H9 (cell line): ENCODE measurements at regions not wholly inside any gene's neighbourhood (a gene's known extent, or its start where the extent isn't known, plus 50 kb on each side); places are given as distances from the start of the nearest gene placed in this dataset.

Experiments
- DNase-seq: peaks from one replicate; pipeline ENCODE4 v3.0.0-alpha.2; 2017
- H2AFZ ChIP-seq: one replicate; pipeline ENCODE4 v1.6.1; 2013; ENCODE audit warnings: mild to moderate bottlenecking, low read length, control low read depth, moderate library complexity
- H2AK5ac ChIP-seq: 2 replicates; pipeline ENCODE4 v1.6.1; 2013; ENCODE audit warnings: low read length, control low read depth, mixed read lengths; ENCODE audit not compliant: insufficient read length
- H2BK120ac ChIP-seq: one replicate; pipeline ENCODE4 v1.6.1; 2013; ENCODE audit warnings: low read depth, mild to moderate bottlenecking, low read length, control low read depth, inconsistent platforms; ENCODE audit not compliant: poor library complexity, severe bottlenecking
- H2BK12ac ChIP-seq: 2 replicates; pipeline ENCODE4 v1.6.1; 2013; ENCODE audit warnings: low read length, control low read depth, mixed read lengths, low read depth; ENCODE audit not compliant: insufficient read length
- H2BK15ac ChIP-seq: 2 replicates; pipeline ENCODE4 v1.6.1; 2013; ENCODE audit warnings: low read depth, low read length, control low read depth
- H2BK20ac ChIP-seq: one replicate; pipeline ENCODE4 v1.6.1; 2013; ENCODE audit warnings: low read depth, mild to moderate bottlenecking, low read length, control low read depth, inconsistent platforms; ENCODE audit not compliant: poor library complexity, severe bottlenecking
- H2BK5ac ChIP-seq: 2 replicates; pipeline ENCODE4 v1.6.1; 2013; ENCODE audit warnings: low read length, control low read depth, mixed read lengths; ENCODE audit not compliant: insufficient read length
- H3K14ac ChIP-seq: 2 replicates; pipeline ENCODE4 v1.6.1; 2013; ENCODE audit warnings: low read length, control low read depth; ENCODE audit not compliant: insufficient read depth
- H3K18ac ChIP-seq: 2 replicates; pipeline ENCODE4 v1.6.1; 2013; ENCODE audit warnings: low read depth, mild to moderate bottlenecking, mixed read lengths, low read length, control low read depth; ENCODE audit not compliant: insufficient read length
- H3K23ac ChIP-seq: 2 replicates; pipeline ENCODE4 v1.6.1; 2013; ENCODE audit warnings: low read length, control low read depth, mixed read lengths, low read depth; ENCODE audit not compliant: insufficient read length
- H3K23me2 ChIP-seq: 2 replicates; pipeline ENCODE4 v1.6.1; 2013; ENCODE audit warnings: low read depth, mild to moderate bottlenecking, mixed read lengths, low read length, control low read depth; ENCODE audit not compliant: insufficient read length, poor library complexity, severe bottlenecking
- H3K27ac ChIP-seq: 2 replicates; pipeline ENCODE4 v1.5.1; 2013; ENCODE audit warnings: low read length, control low read depth, mixed read lengths, low read depth; ENCODE audit not compliant: insufficient read length
- H3K27me3 ChIP-seq: 2 replicates; pipeline ENCODE4 v1.6.1; 2013; ENCODE audit warnings: low read length, control low read depth, inconsistent platforms; ENCODE audit not compliant: insufficient read depth
- H3K4ac ChIP-seq: 2 replicates; pipeline ENCODE4 v1.6.1; 2013; ENCODE audit warnings: low read depth, mild to moderate bottlenecking, control low read depth, inconsistent platforms, low read length, moderate library complexity
- H3K4me1 ChIP-seq: 2 replicates; pipeline ENCODE4 v1.6.1; 2013; ENCODE audit warnings: low read length, control low read depth, inconsistent platforms; ENCODE audit not compliant: insufficient read depth
- H3K4me2 ChIP-seq: 2 replicates; pipeline ENCODE4 v1.6.1; 2013; ENCODE audit warnings: low read length, control low read depth, mixed read lengths; ENCODE audit not compliant: insufficient read length, insufficient read depth
- H3K56ac ChIP-seq: 2 replicates; pipeline ENCODE4 v1.6.1; 2013; ENCODE audit warnings: low read depth, mild to moderate bottlenecking, mixed read lengths, low read length, control low read depth; ENCODE audit not compliant: insufficient read length
- H3K79me1 ChIP-seq: 2 replicates; pipeline ENCODE4 v1.6.1; 2013; ENCODE audit warnings: low read depth, mild to moderate bottlenecking, moderate library complexity, low read length, control low read depth, inconsistent platforms; ENCODE audit not compliant: insufficient read depth, poor library complexity, severe bottlenecking
- H3K79me2 ChIP-seq: 2 replicates; pipeline ENCODE4 v1.6.1; 2013; ENCODE audit warnings: low read length, control low read depth, inconsistent platforms; ENCODE audit not compliant: insufficient read depth
- H3K9ac ChIP-seq: 2 replicates; pipeline ENCODE4 v1.6.1; 2013; ENCODE audit warnings: low read length, control low read depth, mixed read lengths; ENCODE audit not compliant: insufficient read length; ENCODE audit errors: extremely low read depth
- H3K9me3 ChIP-seq: one replicate; pipeline ENCODE4 v1.6.1; 2013; ENCODE audit warnings: low read depth, low read length, inconsistent platforms; ENCODE audit not compliant: control insufficient read depth
- H3T11ph ChIP-seq: one replicate; pipeline ENCODE4 v1.6.1; 2013; ENCODE audit warnings: mild to moderate bottlenecking, low read length, control low read depth, inconsistent platforms
- H4K20me1 ChIP-seq: one replicate; pipeline ENCODE4 v1.6.1; 2013; ENCODE audit not compliant: control insufficient read depth, insufficient read length, insufficient read depth
- H4K5ac ChIP-seq: 2 replicates; pipeline ENCODE4 v1.6.1; 2013; ENCODE audit warnings: low read depth, mild to moderate bottlenecking, mixed read lengths, low read length, control low read depth; ENCODE audit not compliant: insufficient read length
- H4K8ac ChIP-seq: replicated peaks from 2 replicates; pipeline ENCODE4 v1.6.1; 2013; ENCODE audit warnings: low read length, control low read depth, mixed read lengths, low read depth; ENCODE audit not compliant: insufficient read length
- H4K91ac ChIP-seq: 2 replicates; pipeline ENCODE4 v1.6.1; 2013; ENCODE audit warnings: low read depth, mild to moderate bottlenecking, moderate library complexity, mixed read lengths, low read length, control low read depth; ENCODE audit not compliant: insufficient read length
- H3K27ac Mint-ChIP-seq, 3 experiments: 2 replicates in 2 of 3; 3 replicates in 1 of 3; pipeline ENCODE4 v1.8.0; 2020 to 2021; ENCODE audit warnings: mixed read lengths in 3 of 3, mild to moderate bottlenecking in 1 of 3, moderate library complexity in 1 of 3
- H3K27me3 Mint-ChIP-seq: 2 replicates; pipeline ENCODE4 v1.8.0; 2021; ENCODE audit warnings: low read depth, mild to moderate bottlenecking, moderate library complexity, mixed read lengths
- H3K36me3 Mint-ChIP-seq, 3 experiments: 2 replicates in 2 of 3; 3 replicates in 1 of 3; pipeline ENCODE4 v1.8.0; 2020 to 2021; ENCODE audit warnings: low read depth in 3 of 3, mixed read lengths in 3 of 3; ENCODE audit not compliant: insufficient read depth in 1 of 3
- H3K4me1 Mint-ChIP-seq, 2 experiments: 2 replicates each; pipeline ENCODE4 v1.8.0; 2020; ENCODE audit warnings: mixed read lengths in 2 of 2
- H3K4me3 Mint-ChIP-seq, 2 experiments: 2 replicates in 1 of 2; 3 replicates in 1 of 2; pipeline ENCODE4 v1.8.0; 2020 to 2021; ENCODE audit warnings: mild to moderate bottlenecking in 2 of 2, mixed read lengths in 2 of 2, moderate library complexity in 1 of 2
- H3K9me3 Mint-ChIP-seq, 2 experiments: 2 replicates in 1 of 2; 3 replicates in 1 of 2; pipeline ENCODE4 v1.8.0; 2020; ENCODE audit warnings: mild to moderate bottlenecking in 2 of 2, mixed read lengths in 2 of 2, moderate library complexity in 1 of 2
- CTCF ChIP-seq: fragments of 200-600 bp; sonication (generic); conservative IDR thresholded peaks from 3 replicates; pipeline ENCODE4 v1.8.0; 2021; ENCODE audit warnings: antibody characterized with exemption, mild to moderate bottlenecking
- WGBS: extraction: QIAGEN DNeasy Blood & Tissue Kit; methylation state at CpG from one replicate; pipeline ENCODE4 v1.1.7; 2013; ENCODE audit warnings: missing lambda C conversion rate, low lambda C conversion rate, mixed read lengths; ENCODE audit not compliant: insufficient read length; ENCODE audit errors: extremely low coverage; 5-methylcytosine and 5-hydroxymethylcytosine counted together

DNA sequence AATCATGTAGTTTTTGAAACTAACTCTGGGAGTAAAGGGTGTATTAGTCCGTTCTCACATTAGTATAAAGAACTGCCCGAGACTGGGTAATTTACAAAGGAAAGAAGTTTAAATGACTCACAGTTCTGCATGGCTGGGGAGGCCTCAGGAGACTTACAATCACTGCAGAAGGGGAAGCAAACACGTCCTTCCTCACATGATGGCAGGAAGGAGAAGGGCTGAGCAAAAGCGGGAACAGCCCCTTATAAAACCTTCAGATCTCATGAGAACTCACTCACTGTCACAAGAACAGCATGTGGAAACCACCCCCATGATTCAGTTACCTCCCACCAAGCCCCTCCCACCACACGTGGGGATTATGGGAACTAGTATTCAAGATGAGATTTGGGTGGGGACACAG is 256.5 kb upstream of the TNRC6C start:
- H3K9me3 Mint-ChIP-seq, result peaks cover 51 to 52% of the 10 kb centered on the region in 2 experiments
- Histone ChIP-seq H4K5ac (no peak overlapping the region), H3K56ac (no peak overlapping the region), H3K9me3 (peaks cover 15% of the 10 kb centered on the region), H3K79me1 (no peaks in the 10 kb centered on the region), H2BK120ac (no peak overlapping the region), H3K4me1 (no peaks in the 10 kb centered on the region; the same call in 1 of the 2 replicates), H4K91ac (no peak overlapping the region), H3K18ac (no peak overlapping the region), H3K4me2 (no peak overlapping the region), H2BK20ac (no peak overlapping the region), H2AK5ac (no peak overlapping the region), H3K14ac (no peak overlapping the region), H4K20me1 (no peaks in the 10 kb centered on the region), H2BK15ac (no peak overlapping the region), H3K27me3 (0 out of 2 replicates have a peak, but pooled peaks cover 3% of the 10 kb centered on the region), H2BK5ac (no peak overlapping the region), H3K27ac (no peak overlapping the region), H3K23me2 (peaks cover 3% of the 10 kb centered on the region), H4K8ac (no peak overlapping the region), H3K4ac (no peak overlapping the region), H2BK12ac (no peak overlapping the region), H3K79me2 (no peaks in the 10 kb centered on the region), H3K9ac (no peak overlapping the region), H3K23ac (no peak overlapping the region), H3T11ph (no peak overlapping the region), H2AFZ (no peak overlapping the region)
- no CpG with 5 or more reads among the region's 5 CpGs for WGBS
- peak; percentile 17 for DNase-seq
- no peak for TF ChIP-seq CTCF
- H3K27ac Mint-ChIP-seq, result no peak overlapping the region
- H3K27me3 Mint-ChIP-seq, result peaks cover 63% of the 10 kb centered on the region
- H3K36me3 Mint-ChIP-seq, result peaks cover 24 to 51% (median 24%) of the 10 kb centered on the region in 3 experiments
- no peak overlapping the region for H3K4me3 Mint-ChIP-seq
- H3K4me1 Mint-ChIP-seq, result peaks cover 27 to 30% of the 10 kb centered on the region in 2 experiments
